SK-N-SH (cell line): ENCODE measurements at regions not wholly inside any gene's neighbourhood (a gene's known extent, or its start where the extent isn't known, plus 50 kb on each side); places are given as distances from the start of the nearest gene placed in this dataset.

Experiments used
- CTCF ChIA-PET: fragments of 300-600, 350-600 bp; formaldehyde crosslinking; extraction: SDS; loops from one replicate; lab custom pipeline; 2021; lab: Yijun Ruan, JAX
- POLR2A ChIA-PET: fragments of 350-600 bp; sonication (Branson Sonifier 250); formaldehyde crosslinking; extraction: SDS; loops from one replicate; lab custom pipeline; 2020; ENCODE audit warnings: antibody characterized with exemption, inconsistent platforms; lab: Yijun Ruan, JAX
- DNase-seq: peaks from one replicate; pipeline ENCODE4 v3.0.0; 2012
- H2AFZ ChIP-seq: fragments of 200-600 bp; sonication (generic); 2 replicates; pipeline ENCODE4 v1.8.1; 2016; ENCODE audit warnings: antibody characterized with exemption, mild to moderate bottlenecking, low read depth
- H3F3A ChIP-seq: fragments of 200-600 bp; sonication (generic); replicated peaks from 2 replicates; pipeline ENCODE3; 2016; ENCODE audit warnings: antibody characterized with exemption, mild to moderate bottlenecking; ENCODE audit not compliant: insufficient read depth
- H3K27ac ChIP-seq, 2 experiments: fragments of 200-500 bp in 1 of 2; fragments of 200-600 bp in 1 of 2; sonication (Bioruptor generic) in 1 of 2; sonication (generic), shearing (Covaris generic) in 1 of 2; 2 replicates each; pipeline versions ENCODE4 v1.5.1 to v1.6.1; 2014 to 2016; ENCODE audit warnings: low read depth in 2 of 2, inconsistent platforms in 1 of 2, low read length in 1 of 2, mild to moderate bottlenecking in 1 of 2, mixed read lengths in 1 of 2
- H3K27me3 ChIP-seq: fragments of 200-600 bp; sonication (generic), shearing (Covaris generic); 2 replicates; pipeline ENCODE4 v1.6.1; 2016; ENCODE audit warnings: mixed run types; ENCODE audit not compliant: insufficient read depth
- H3K36me3 ChIP-seq, 2 experiments: fragments of 200-500 bp in 1 of 2; fragments of 200-600 bp in 1 of 2; sonication (Bioruptor generic) in 1 of 2; sonication (generic) in 1 of 2; replicated peaks in 1 of 2; 2 replicates each; pipeline versions ENCODE3 to v1.5.1; 2014 to 2016; ENCODE audit warnings: low read length in 1 of 2, mild to moderate bottlenecking in 1 of 2; ENCODE audit not compliant: insufficient read depth in 2 of 2, control insufficient read depth in 1 of 2
- H3K4me1 ChIP-seq, 2 experiments: fragments of 200-500 bp in 1 of 2; fragments of 200-600 bp in 1 of 2; sonication (Bioruptor generic) in 1 of 2; sonication (generic), shearing (Covaris generic) in 1 of 2; 2 replicates each; pipeline versions ENCODE4 v1.5.1 to v1.6.1; 2014 to 2016; ENCODE audit warnings: low read depth in 1 of 2, low read length in 1 of 2, mixed run types in 1 of 2; ENCODE audit not compliant: insufficient read depth in 2 of 2, control insufficient read depth in 1 of 2
- H3K4me2 ChIP-seq: fragments of 200-600 bp; sonication (generic), shearing (Covaris generic); 2 replicates; pipeline ENCODE4 v1.6.1; 2017; ENCODE audit warnings: mixed run types
- H3K4me3 ChIP-seq, 2 experiments: fragments of 200-500 bp in 1 of 2; fragments of 200-600 bp in 1 of 2; sonication (Bioruptor generic) in 1 of 2; sonication (generic), shearing (Covaris generic) in 1 of 2; 2 replicates each; pipeline versions ENCODE4 v1.5.1 to v1.8.1; 2014 to 2016; ENCODE audit warnings: low read depth in 2 of 2, inconsistent platforms in 1 of 2, low read length in 1 of 2, mild to moderate bottlenecking in 1 of 2, mixed read lengths in 1 of 2, moderate library complexity in 1 of 2
- H3K79me2 ChIP-seq: fragments of 200-600 bp; sonication (generic); 2 replicates; pipeline ENCODE4 v1.8.1; 2017; ENCODE audit warnings: mild to moderate bottlenecking; ENCODE audit not compliant: insufficient read depth
- H3K9ac ChIP-seq: fragments of 200-600 bp; sonication (generic); 2 replicates; pipeline ENCODE4 v1.6.1; 2017; ENCODE audit warnings: mixed run types
- H3K9me2 ChIP-seq: fragments of 200-600 bp; sonication (generic); 2 replicates; pipeline ENCODE4 v1.6.1; 2017; ENCODE audit warnings: mixed run types
- H3K9me3 ChIP-seq: fragments of 200-600 bp; sonication (generic); 2 replicates; pipeline ENCODE4 v1.6.1; 2017; ENCODE audit warnings: mixed run types, mild to moderate bottlenecking, moderate library complexity
- H4K20me1 ChIP-seq: fragments of 200-600 bp; sonication (generic); 2 replicates; pipeline ENCODE4 v1.6.1; 2017; ENCODE audit warnings: mild to moderate bottlenecking, mixed run types; ENCODE audit not compliant: insufficient read depth
- CHD2 ChIP-seq: fragments of 150-350 bp; IDR thresholded peaks from 2 replicates; pipeline ENCODE4 v1.6.1; 2018; ENCODE audit warnings: low read length; ENCODE audit not compliant: partially characterized antibody
- CTCF ChIP-seq: fragments of 200-600 bp; sonication (generic); IDR thresholded peaks from 2 replicates; pipeline ENCODE4 v1.6.1; 2017; ENCODE audit warnings: antibody characterized with exemption, mild to moderate bottlenecking, moderate library complexity
- ELF1 ChIP-seq: IDR thresholded peaks from 2 replicates; pipeline ENCODE4 v1.4.0; 2012
- EZH2phosphoT487 ChIP-seq: fragments of 200-600 bp; sonication (generic); IDR thresholded peaks from 2 replicates; pipeline ENCODE4 v1.6.1; 2017; ENCODE audit warnings: low read depth, mixed run types, mild to moderate bottlenecking, antibody characterized with exemption, moderate library complexity, borderline replicate concordance
- FOXJ3 ChIP-seq: sonication (generic); formaldehyde crosslinking; IDR thresholded peaks from 2 replicates; pipeline ENCODE4 v1.5.1; 2020; ENCODE audit warnings: mild to moderate bottlenecking, missing genetic modification reagents
- GABPA ChIP-seq: IDR thresholded peaks from 2 replicates; pipeline ENCODE4 v1.4.0; 2012; ENCODE audit warnings: low read depth, mild to moderate bottlenecking
- GATA2 ChIP-seq: sonication (generic); formaldehyde crosslinking; IDR thresholded peaks from 2 replicates; pipeline ENCODE4 v1.5.0; 2020; ENCODE audit warnings: mild to moderate bottlenecking, missing genetic modification reagents
- IRF3 ChIP-seq: fragments of 150-350 bp; IDR thresholded peaks from 2 replicates; pipeline ENCODE4 v1.6.1; 2016; ENCODE audit warnings: mild to moderate bottlenecking, low read depth, low read length
- MEF2A ChIP-seq: IDR thresholded peaks from 2 replicates; pipeline ENCODE4 v1.4.0; 2012; ENCODE audit warnings: low read depth, borderline replicate concordance
- NFIC ChIP-seq: IDR thresholded peaks from 2 replicates; pipeline ENCODE4 v1.4.0; 2012; ENCODE audit warnings: borderline replicate concordance
- POLR2AphosphoS5 ChIP-seq: IDR thresholded peaks from 2 replicates; pipeline ENCODE4 v1.6.1; 2012; ENCODE audit warnings: low read depth, low read length
- RXRA ChIP-seq: IDR thresholded peaks from 2 replicates; pipeline ENCODE4 v1.4.0; 2012; ENCODE audit warnings: low read depth, mild to moderate bottlenecking, borderline replicate concordance
- SIN3A ChIP-seq: IDR thresholded peaks from 2 replicates; pipeline ENCODE4 v1.6.1; 2012; ENCODE audit warnings: low read depth, mild to moderate bottlenecking, low read length, moderate library complexity, borderline replicate concordance
- SMC3 ChIP-seq: IDR thresholded peaks from 2 replicates; pipeline ENCODE4 v1.6.1; 2012; ENCODE audit warnings: low read depth, low read length, improper control_type of control experiment
- TAF1 ChIP-seq: IDR thresholded peaks from 2 replicates; pipeline ENCODE4 v1.6.1; 2012; ENCODE audit warnings: low read depth, mild to moderate bottlenecking, low read length, moderate library complexity, borderline replicate concordance
- TCF12 ChIP-seq: IDR thresholded peaks from 2 replicates; pipeline ENCODE4 v1.4.0; 2012
- TEAD4 ChIP-seq: IDR thresholded peaks from 2 replicates; pipeline ENCODE4 v1.4.0; 2012; ENCODE audit warnings: mild to moderate bottlenecking, borderline replicate concordance; ENCODE audit not compliant: insufficient read depth
- WGBS: methylation state at CpG from one replicate; pipeline ENCODE4 v1.1.6; 2017; ENCODE audit warnings: low lambda C conversion rate; 5-methylcytosine and 5-hydroxymethylcytosine counted together
- TF ChIP-seq, protein P1 (sequence below): IDR thresholded peaks from 2 replicates; pipeline ENCODE4 v1.4.0; 2012; ENCODE audit warnings: low read depth, borderline replicate concordance
- TF ChIP-seq, protein P2 (sequence below): IDR thresholded peaks from 2 replicates; pipeline ENCODE4 v1.4.0; 2012; ENCODE audit warnings: low read depth, borderline replicate concordance

- Histone ChIP-seq H3F3A (no peaks in the 10 kb centered on the region), H3K9me2 (no peaks in the 10 kb centered on the region), H3K27me3 (no peaks in the 10 kb centered on the region), H3K9me3 (no peaks in the 10 kb centered on the region), H2AFZ (no peak overlapping the region), H3K36me3 (no peaks in the 10 kb centered on the region), H3K27ac (no peak overlapping the region), H3K79me2 (no peaks in the 10 kb centered on the region), H3K4me1 (no peaks in the 10 kb centered on the region), H3K4me2 (no peak overlapping the region), H3K9ac (no peak overlapping the region), H4K20me1 (no peaks in the 10 kb centered on the region), H3K4me3 (no peak overlapping the region)
- CTCF ChIA-PET = no interaction called here
- 8% methylated on average over 5 of the region's 7 CpGs for WGBS
- no peak for DNase-seq
- POLR2A ChIA-PET = no interaction called here
- TF ChIP-seq TAF1 (no peak), SIN3A (no peak), NFIC (no peak), FOXJ3 (no peak), IRF3 (no peak), MEF2A (no peak), ELF1 (no peak), POLR2AphosphoS5 (no peak), GABPA (no peak)
- TF ChIP-seq, protein P1, sequence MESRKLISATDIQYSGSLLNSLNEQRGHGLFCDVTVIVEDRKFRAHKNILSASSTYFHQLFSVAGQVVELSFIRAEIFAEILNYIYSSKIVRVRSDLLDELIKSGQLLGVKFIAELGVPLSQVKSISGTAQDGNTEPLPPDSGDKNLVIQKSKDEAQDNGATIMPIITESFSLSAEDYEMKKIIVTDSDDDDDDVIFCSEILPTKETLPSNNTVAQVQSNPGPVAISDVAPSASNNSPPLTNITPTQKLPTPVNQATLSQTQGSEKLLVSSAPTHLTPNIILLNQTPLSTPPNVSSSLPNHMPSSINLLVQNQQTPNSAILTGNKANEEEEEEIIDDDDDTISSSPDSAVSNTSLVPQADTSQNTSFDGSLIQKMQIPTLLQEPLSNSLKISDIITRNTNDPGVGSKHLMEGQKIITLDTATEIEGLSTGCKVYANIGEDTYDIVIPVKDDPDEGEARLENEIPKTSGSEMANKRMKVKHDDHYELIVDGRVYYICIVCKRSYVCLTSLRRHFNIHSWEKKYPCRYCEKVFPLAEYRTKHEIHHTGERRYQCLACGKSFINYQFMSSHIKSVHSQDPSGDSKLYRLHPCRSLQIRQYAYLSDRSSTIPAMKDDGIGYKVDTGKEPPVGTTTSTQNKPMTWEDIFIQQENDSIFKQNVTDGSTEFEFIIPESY = no peak
- TF ChIP-seq, protein P2, sequence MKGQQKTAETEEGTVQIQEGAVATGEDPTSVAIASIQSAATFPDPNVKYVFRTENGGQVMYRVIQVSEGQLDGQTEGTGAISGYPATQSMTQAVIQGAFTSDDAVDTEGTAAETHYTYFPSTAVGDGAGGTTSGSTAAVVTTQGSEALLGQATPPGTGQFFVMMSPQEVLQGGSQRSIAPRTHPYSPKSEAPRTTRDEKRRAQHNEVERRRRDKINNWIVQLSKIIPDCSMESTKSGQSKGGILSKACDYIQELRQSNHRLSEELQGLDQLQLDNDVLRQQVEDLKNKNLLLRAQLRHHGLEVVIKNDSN = no peak
Measured at GRCh38 chr3:5692446-5692845, 504.9 kb downstream of the EDEM1 start.

GRCh38 chr3:5694266-5694665, 506.8 kb downstream of the EDEM1 start:
- no peak for DNase-seq
- Histone ChIP-seq H3K27me3 (no peaks in the 10 kb centered on the region), H3K4me3 (no peak overlapping the region), H3K9me2 (no peaks in the 10 kb centered on the region), H2AFZ (no peak overlapping the region), H3K36me3 (no peaks in the 10 kb centered on the region), H3F3A (no peaks in the 10 kb centered on the region), H3K9me3 (no peaks in the 10 kb centered on the region), H3K9ac (no peak overlapping the region), H3K79me2 (no peaks in the 10 kb centered on the region), H3K4me1 (no peaks in the 10 kb centered on the region), H4K20me1 (no peaks in the 10 kb centered on the region), H3K4me2 (no peak overlapping the region), H3K27ac (no peak overlapping the region)
- WGBS = 0% methylated on average over 1 of the region's 1 CpG
- TF ChIP-seq CTCF (no peak), EZH2phosphoT487 (no peak), TCF12 (no peak), TEAD4 (no peak), ELF1 (no peak), SIN3A (no peak), MEF2A (no peak), GABPA (no peak), GATA2 (CRISPR knock-in tag) (no peak), SMC3 (no peak), CHD2 (no peak), RXRA (no peak)
- TF ChIP-seq, protein P1 = no peak
- CTCF ChIA-PET = no interaction called here
- POLR2A ChIA-PET = no interaction called here
